ENCODE measurements at regions not wholly inside any gene's neighbourhood (a gene's known extent, or its start where the extent isn't known, plus 50 kb on each side); places are given as distances from the start of the nearest gene placed in this dataset.

- TF ChIP-seq CTCF (IDR thresholded peaks at IDR 0.05), result no peak
- TF ChIP-seq ZFX (IDR thresholded peaks at IDR 0.05; ENCODE audit: borderline replicate concordance), result no peak
These were observed 67.4 kb upstream of the SLC38A2 start for GRCh38 chr12:46439793-46440511.
